ENCODE measurements at regions not wholly inside any gene's neighbourhood (a gene's known extent, or its start where the extent isn't known, plus 50 kb on each side); places are given as distances from the start of the nearest gene placed in this dataset.
A peak's percentile ranks its signal among the peaks of the same experiment; 100 is the strongest.
"Not testable (repeated sequence)": the region's sequence is repeated elsewhere in the genome, so short reads cannot be mapped to it uniquely, and the experiment has no call there.

DNA sequence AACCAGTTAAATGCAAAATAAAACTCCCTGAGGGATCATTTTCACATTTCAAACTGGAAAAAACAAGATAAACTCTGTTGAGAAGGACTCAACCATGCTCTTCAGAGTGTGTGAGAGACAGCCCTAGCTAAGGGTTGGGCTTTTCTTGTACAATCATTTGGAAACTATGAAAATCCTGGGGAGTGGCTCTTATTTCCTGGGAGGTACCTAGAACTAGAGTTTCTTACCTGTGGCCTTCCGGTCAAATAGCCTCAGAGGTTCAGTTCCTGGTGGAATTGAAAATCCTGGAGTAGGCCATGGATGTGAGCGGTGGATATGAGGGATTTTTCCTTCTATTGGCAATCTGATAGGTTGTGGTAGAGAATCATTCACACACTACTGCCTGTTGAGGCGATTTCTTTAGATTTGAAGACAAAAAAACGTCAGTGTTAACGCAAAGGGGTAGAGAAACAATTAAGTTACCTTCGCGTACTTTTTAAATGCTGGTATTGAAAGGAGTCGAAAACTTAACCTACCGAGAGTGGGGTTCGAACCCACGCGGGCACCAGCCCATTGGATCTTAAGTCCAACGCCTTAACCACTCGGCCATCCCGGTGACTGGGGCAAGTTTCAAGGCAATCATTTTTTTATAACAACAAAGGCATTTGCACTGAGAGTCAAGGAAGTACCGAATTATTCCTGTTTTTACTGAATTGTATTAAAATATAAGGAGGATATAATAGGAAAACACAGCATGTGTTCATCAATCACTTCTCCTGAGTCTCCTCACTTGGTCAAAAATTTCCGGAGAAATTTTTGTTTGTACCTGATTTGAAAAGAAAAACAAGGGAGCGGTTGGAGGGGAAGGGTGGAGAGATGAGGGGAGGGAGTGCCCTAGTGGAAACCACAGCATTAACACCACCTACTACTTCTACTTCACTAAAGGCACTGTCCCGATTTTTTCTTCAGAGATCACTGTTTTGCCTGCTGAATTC is 191.3 kb downstream of the OR2B2 start:
- DNase-seq, result no peak

DNA sequence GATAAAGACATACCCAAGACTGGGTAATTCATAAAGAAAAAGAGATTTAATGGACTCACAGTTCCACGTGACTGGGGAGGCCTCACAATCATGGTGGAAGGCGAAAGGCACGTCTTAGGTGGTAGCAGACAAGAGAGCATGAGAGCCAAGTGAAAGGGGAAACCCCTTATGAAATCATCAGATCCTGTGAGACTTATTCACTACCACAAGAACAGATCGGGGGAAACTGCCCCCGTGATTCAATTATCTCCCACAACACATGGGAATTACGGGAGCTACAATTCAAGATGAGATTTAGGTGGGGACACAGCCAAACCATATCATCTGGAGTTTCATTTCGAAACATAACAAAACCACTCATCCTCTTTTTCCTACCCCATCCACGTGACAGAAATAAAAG is 193.2 kb downstream of the OR2B2 start:
- peak; percentile 61 for DNase-seq

DNA sequence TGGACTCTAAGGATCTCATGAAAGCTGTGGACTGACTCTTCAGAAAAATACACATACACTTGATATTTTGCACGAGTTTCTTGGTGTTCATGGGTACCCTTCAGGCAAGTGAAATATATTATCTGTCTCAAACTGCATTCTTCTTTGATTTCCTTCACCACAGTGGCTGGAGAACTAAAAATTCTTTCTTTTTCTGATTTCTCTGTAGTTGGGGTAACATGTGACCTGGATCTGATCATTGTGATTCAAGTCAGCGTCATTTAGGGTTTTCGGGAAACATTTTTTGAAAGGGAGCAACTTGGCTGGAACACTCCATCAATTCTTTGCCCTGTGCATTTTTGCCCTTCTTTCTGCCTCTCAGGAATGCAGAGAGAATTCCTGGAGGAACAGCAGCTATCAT is 205.8 kb downstream of the OR2B2 start:
- DNase-seq, result no peak

DNA sequence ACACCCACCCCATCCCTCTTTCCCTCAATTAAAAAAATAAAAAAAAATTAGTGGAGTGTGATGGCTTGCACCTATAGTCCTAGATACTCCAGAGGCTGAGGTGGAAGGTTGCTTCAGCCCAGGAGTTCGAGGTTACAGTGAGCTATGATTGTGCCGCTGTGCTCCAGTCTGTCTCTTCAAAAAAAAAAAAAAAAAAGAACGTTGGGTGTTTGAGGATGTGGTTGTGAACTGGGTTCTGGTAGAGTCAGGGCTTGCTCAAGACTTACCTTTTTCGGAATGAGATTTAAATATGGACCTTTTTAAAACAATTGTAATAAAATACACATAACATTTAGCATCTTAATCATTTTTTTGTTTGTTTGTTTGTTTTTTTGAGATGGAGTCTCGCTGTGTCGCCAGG is 211.9 kb downstream of the OR2B2 start:
- DNase-seq, result no peak

DNA sequence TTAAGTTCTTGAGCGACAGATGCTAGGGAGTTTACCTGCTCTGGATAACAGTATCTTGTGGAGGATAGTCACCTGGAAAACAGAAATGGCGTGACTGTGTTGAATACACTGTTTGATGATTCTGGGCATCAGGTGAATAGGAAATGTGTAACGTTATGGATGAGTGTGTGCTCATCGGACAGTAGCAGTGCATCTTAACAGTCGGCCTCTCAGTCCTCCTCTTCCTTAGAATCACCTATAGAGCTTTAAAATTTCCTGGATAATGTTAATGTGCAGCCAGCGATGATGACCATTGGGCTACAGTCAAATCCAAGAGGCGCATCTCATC is 217.7 kb downstream of the OR2B2 start:
- no peak for DNase-seq

DNA sequence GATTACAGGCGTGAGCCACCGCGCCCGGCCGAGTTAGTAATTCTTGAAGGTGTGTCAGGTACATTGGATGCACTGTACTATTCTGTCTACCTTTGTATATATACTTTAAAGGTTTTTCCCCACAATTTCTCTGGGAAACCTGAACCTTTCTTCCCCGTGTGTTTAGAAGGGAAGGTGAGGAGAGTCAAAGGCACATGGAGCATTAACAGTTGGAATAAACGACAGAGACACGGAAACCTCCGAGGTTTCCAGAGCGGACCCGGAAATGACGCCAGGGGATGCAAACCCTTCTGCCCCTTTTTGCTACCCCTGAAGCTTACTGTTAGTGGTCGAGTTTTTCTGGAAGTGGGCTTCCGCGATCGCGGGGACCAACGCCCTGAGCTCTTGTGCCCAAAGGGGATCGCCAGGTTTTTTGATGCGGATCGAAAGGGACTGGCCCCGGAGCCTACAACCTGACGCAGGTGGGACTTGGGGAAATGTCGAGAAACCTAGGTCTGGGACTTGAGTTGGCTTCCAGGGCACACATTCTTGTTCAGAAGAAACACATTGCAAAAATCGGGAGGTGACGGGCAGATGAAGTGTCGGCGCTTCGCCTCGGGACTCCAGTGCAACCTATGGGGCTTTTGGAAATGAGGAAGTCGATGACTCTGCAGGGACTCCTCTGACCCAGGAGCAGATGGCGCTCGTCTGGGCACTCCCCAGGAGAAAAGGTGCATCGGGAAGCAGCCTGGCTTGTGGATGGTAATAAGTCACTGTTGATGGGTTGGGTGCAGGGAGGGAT is 218.2 kb downstream of the OR2B2 start:
- DNase-seq, result peak; percentile 79

DNA sequence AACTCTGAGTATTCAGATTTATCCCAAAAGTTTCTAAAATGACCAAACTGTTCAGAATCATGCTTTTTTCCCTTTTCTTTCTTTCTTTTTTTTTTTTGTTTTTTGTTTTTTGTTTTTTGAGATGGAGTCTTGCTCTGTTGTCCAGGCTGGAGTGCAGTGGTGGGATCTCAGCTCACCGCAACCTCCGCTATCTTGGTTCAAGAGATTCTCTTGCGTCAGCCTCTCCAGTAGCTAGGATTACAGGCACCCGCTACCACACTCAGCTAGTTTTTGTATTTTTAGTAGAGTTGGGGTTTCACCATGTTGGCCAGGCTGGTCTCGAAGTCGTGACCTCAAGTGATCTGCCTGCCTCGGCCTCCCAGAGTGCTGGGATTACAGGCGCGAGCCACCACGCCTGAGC is 219.2 kb upstream of the ZNF184 start:
- DNase-seq, result not testable (repeated sequence)

DNA sequence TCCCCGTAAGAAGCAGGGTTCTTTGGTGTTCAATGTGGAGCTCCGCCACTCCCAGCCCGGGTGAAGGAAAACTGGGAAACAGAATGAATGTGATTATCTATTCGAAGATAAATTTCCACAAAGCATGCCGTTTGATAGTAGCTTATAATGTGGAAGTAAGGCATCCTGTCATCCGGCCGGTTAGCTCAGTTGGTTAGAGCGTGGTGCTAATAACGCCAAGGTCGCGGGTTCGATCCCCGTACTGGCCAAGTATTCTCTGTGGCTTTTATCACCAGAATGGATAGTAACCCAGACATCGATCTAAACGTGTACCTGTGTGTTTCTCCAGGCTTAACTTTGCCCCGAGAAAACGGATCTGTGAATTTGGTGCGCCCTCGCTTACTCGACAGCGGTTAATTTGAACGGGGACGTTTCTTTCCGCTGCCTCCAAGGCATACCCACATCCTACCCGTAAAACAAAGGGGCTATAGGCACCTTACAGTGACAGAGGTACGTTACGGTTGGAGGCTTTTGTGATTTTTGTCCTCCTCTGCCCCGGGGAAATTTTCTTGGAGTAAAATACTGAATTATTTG is 215.2 kb upstream of the ZNF184 start:
- DNase-seq, result peak; percentile 96

DNA sequence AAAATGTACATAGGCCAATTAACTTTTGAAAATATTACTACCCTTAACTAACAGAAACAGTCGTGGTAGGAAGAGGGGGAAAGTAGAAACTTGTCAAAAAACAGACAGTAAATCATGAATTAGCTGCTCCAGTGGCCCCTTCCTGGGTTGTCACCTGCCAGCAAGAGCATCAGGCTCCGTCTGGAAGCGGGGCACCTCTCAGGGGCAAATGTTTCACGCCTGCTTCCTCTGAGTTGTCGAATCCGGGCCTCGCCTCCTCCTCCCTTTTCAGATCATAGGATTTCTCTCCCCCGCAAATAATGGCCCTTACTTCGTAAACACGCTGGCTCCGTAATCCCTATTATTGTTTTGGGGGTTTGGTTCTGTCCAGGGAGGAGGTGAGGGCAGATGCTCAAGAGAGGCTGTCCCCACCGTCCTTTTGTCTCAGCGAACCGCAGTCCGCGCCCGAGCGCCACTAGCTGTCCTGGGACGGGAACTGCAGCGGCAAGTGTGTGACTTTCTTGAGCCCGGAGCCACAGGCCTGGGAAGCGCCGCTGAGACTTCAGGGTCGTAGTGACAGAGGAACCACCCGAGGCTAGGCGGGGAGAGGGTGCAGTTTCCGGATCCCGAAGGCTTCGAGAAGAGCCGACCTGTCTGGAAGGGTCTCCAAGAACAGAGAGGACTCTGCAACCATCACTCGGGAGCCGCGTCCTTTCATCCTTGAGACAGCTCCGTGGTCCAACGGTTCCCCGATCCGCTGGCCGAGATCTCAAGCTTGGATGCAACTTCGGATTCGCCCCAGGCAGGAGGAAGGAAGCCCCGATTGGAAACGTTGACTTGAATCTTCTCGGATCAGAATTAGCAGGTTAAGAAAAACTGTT is 214.5 kb upstream of the ZNF184 start:
- peak; percentile 92 for DNase-seq

DNA sequence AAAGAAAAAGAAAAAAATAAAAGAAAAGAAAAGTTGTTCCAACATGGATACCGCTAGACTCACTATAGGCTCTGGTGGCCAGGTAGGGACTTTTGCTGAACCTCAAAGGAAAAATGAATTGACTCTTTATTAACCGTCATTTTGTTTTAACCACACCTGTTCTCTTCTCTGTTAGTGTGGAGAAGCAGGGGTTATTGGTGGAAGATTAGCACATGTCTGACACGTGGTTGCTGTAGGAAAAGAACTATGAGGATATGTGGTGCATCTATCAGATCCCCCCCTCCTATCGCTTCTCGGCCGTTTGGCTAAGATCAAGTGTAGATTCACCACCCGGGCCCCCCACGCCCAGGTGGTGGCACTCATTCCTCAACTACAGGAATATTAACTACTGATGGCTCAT is 212.4 kb upstream of the ZNF184 start:
- DNase-seq, result no peak

DNA sequence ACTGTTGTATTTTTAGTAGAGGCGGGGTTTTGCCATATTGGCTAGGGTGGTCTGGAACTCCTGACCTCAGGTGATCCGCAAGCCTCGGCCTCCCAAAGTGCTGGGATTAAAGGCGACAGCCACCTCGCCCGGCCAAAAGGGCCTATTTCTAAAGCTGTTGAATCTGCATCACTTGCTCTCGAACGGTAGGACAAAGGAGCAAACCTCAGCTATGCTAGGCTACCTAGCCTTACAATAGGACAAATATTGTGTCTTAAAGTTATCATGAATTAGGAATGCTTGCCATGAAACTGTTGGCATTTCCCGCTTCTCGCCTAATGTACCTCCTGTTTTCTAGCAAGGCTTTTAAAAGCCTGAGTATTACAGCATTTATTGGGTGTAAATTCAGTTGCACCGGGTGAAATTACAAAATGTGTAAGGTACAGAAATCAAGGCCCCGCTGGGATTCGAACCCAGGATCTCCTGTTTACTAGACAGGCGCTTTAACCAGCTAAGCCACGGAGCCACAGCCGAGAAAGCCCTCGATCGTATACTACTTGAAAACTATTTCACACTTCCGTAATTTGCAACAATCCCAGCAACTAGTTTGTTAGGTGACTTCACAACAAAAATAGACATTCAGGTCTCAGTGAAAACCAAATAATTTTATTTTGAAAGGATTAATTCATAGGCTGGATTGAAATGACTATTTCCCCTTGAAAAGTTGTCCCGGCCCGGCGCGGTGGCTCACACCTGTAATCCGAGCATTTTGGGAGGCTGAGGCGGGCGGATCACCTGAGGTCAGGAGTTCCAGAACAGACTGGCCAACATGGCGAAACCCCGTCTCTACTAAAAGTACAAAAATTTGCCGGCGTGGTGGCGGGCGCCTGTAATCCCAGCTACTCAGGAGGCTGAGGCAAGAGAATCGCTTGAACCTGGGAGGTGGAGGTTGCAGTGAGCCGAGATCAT is 211.6 kb upstream of the ZNF184 start:
- peak; percentile 82 for DNase-seq

DNA sequence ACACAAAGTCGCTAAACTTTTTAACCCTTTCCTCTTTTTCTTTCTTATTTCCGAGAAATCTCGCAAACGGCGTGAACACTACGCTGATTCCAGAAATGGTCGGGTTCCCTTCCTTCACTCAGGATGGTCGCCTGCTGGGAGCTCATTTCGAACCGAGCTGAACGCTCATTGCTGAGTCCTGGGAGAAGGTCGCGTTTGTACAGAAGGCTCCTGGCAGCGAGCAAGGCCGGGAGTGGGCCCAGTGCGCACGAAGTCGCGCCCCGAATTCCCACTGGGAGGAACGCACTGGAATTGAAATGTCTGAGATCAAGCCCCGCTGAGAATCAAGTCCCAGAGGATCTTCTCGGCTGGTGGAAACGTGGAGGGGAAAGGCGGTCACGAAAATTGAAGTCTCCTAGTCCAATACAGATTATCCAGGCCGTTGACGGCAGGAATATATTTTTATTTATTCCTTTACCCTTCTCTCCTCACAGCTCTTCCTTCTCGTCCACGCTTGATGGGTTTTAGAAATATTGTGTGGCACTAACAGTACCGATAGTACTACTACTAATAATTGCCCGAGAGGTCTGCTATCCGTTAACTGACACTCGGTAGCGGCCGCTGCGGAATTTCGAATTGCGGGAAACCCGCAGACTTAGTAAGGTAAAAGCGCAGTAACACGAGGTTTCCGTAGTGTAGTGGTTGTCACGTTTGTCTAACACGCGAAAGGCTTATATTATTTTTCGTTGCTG is 207.2 kb upstream of the ZNF184 start:
- no peak for DNase-seq

DNA sequence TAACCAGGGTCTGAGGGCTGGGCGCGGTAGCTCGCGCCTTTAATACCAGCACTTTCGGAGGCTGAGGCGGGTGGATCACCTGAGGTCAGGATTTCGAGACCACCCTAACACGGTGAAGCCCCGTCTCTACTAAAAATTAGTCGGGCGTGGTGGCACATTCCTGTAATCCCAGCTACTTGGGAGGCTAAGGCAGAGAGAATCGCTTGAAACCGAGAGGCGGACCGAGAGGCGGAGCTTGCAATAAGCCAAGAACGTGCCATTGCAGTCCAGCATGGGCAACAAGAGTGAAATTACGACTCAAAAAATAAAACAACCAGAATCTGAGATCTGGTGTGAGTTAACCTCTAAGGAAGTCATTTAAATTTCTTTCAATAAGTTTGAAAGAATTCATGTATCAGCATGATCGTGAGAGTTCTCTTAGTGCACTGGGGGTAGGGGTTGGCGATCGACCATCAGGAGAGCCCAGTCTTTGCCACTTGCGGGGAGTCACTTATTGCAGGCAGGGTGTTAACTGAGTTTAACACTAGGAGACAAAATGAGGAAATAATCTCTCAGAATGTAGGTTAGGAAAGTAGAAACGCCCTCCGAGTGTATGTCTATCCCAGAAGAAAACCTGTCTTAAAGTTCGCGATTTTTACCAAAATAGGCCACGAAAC is 206.5 kb upstream of the ZNF184 start:
- DNase-seq, result no peak

DNA sequence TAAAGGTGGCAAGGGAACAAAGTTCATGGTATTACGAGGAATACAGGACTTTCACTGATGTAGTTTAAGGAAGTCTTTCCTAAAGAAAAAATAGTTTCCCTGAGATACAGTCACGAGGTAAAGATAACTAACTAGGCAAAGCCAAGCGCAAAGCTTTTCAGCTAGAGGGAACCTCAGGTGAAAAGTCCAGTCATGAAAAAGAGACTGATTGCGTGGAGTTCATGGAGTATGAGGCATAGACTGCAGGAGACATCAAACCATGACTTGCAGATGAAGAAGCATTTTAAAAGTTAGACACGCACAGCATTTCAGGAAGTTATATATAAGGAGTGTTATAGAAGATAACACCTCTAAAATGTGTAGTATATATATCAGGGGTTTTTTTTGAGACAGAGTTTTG is 205.6 kb upstream of the ZNF184 start:
- DNase-seq, result no peak

DNA sequence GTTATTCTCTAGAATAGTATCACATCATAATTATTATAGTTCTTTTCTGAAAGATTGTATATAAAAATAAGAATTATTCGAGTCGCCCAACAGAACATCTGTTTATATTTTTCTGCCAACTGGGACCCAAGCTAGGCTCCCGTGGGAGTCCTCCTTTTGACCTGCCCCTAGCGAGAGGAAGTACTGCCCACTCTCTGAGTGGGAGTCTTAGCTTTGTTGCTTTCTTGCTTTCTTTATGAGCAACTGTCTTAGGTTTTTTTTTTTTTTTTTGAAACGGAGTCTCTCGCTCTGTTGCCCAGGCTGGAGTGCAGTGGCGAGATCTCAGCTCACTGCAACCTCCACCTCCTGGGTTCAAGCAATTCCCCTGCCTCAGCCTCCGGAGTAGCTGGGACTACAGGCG is 202.0 kb upstream of the ZNF184 start:
- no peak for DNase-seq

DNA sequence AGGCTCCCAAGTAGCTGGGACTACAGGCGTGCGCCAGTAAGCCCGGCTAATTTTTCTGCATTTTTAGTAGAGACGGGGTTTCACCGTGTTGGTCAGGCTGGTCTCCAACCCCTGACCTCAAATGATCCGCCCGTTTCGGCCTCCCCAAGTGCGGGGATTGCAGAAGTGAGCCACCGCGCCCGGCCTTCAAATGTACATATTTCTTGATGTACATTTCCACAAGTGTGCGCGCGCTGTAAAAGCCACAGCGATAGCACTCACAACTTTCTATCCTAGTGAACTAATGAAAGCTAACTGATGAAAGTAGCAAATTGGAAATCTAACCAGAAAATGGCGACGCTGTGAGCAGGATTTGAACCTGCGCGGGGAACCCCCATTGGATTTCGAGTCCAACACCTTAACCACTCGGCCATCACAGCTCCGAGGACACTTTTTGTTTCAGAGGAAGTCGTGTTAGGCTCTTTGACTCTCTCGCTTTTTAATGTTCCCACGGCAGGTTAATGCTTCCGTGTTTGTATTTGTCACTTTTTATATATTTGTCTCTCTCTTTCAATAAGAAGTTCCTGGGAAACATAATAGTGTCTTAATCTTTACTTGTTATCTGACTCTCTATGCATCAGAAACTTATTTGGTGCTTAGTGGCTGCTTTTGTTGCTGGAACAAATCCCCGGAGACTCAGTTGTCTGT is 199.4 kb upstream of the ZNF184 start:
- no peak for DNase-seq

DNA sequence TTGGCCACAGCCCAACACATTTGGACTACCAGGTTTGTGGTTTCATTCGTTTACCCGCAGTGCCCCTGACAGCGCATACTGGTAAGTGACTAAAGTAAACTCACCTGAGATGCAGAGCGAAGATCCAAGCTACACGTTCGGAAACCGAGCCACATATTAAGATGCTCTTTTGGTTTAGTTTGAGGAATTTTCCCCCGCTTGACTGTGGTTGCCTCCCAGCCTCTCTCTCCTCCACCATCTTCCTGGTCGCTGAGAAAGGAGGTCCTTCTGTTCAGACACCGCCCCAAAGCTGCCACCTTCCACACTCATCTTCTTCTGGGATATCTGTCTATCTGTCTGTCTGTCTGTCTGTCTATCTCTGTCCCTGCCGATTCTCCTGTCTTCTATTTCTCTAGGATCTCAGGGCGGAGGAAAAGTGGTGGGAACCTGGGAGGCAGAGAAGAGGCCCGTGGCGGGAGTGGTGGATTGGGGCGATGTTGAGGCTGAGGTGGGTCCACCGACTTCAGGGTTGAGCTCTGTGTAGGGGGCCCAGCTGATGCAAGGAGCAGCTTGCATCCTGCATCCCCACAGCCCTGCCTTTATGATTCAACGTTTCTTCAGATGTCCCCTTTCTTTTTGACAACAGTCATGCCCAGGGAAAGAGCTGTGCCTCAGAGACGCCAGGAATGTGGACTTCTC is 196.9 kb upstream of the ZNF184 start:
- DNase-seq, result no peak

DNA sequence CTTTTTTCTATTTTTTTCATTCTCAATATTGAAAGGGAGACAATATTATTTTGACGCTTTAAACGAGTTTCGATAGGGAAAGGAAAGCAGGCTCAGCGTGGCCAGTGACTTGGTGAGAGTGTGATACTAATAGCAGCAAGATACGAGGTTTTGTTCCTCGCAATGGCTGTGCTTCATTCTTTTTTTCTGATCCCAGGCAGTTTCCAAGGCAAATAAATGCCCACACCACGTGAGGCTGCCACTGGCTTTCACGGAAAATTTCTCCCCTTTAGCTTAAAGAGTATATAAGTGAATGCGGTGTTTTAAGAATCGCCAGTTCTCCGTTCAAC is 196.4 kb upstream of the ZNF184 start:
- no peak for DNase-seq
